ENCODE measurements at regions not wholly inside any gene's neighbourhood (a gene's known extent, or its start where the extent isn't known, plus 50 kb on each side); places are given as distances from the start of the nearest gene placed in this dataset.

GRCh38 chr3:124297062-124297980 lies 305.4 kb upstream of the ROPN1 start:
- peak overlapping the region; percentile 80; the same call in 1 of the 2 replicates for H3K9ac ChIP-seq
- H3K4me1 ChIP-seq = peaks cover 86% of the 10 kb centered on the region
- TF ChIP-seq Cebpa-rat (IDR thresholded peaks at IDR 0.05) = no peak
- H4K20me1 ChIP-seq = no peaks in the 10 kb centered on the region
- no peaks in the 10 kb centered on the region for H3K27me3 ChIP-seq
- H3K4me2 ChIP-seq = peak overlapping the region; percentile 95
- H3K9me3 ChIP-seq = no peaks in the 10 kb centered on the region
- H3K36me3 ChIP-seq = no peaks in the 10 kb centered on the region
- peak overlapping the region; percentile 96 for H3K27ac ChIP-seq
- no peak overlapping the region for H3K4me3 ChIP-seq

GRCh38 chr3:124298301-124298700 lies 306.4 kb upstream of the ROPN1 start:
- Histone ChIP-seq H3K4me1 (peaks cover 86% of the 10 kb centered on the region), H3K36me3 (no peaks in the 10 kb centered on the region; the same call in 1 of the 2 replicates), H3K4me2 (peak overlapping the region; percentile 95), H3K9ac (peak overlapping the region; percentile 80), H3K4me3 (peak overlapping the region; percentile 54), H4K20me1 (no peaks in the 10 kb centered on the region), H3K27me3 (no peaks in the 10 kb centered on the region), H3K9me3 (peaks cover 5% of the 10 kb centered on the region; the same call in 1 of the 2 replicates), H3K27ac (peak overlapping the region; percentile 96)
- TF ChIP-seq Cebpa-rat (IDR thresholded peaks at IDR 0.05) = no peak

GRCh38 chr3:124298951-124299350 lies 307.0 kb upstream of the ROPN1 start:
- Histone ChIP-seq H3K9ac (peak overlapping the region; percentile 80), H3K4me1 (peaks cover 80% of the 10 kb centered on the region), H4K20me1 (no peaks in the 10 kb centered on the region), H3K27me3 (no peaks in the 10 kb centered on the region), H3K9me3 (peaks cover 5% of the 10 kb centered on the region; the same call in 1 of the 2 replicates), H3K27ac (peak overlapping the region; percentile 96), H3K4me3 (peak overlapping the region; percentile 54), H3K4me2 (peak overlapping the region; percentile 95), H3K36me3 (no peaks in the 10 kb centered on the region; the same call in 1 of the 2 replicates)
- no peak for TF ChIP-seq Cebpa-rat (IDR thresholded peaks at IDR 0.05)

- H4K20me1 ChIP-seq = no peaks in the 10 kb centered on the region
- no peaks in the 10 kb centered on the region for H3K27me3 ChIP-seq
- no peaks in the 10 kb centered on the region; the same call in 1 of the 2 replicates for H3K36me3 ChIP-seq
- H3K9ac ChIP-seq = peak overlapping the region; percentile 53
- peaks cover 79% of the 10 kb centered on the region for H3K4me1 ChIP-seq
- peaks cover 8% of the 10 kb centered on the region for H3K9me3 ChIP-seq
- H3K4me2 ChIP-seq = peak overlapping the region; percentile 95
- peak overlapping the region; percentile 96 for H3K27ac ChIP-seq
- peak overlapping the region; percentile 40; the same call in 1 of the 2 replicates for H3K4me3 ChIP-seq
- TF ChIP-seq Cebpa-rat (IDR thresholded peaks at IDR 0.05) = no peak
Observed at GRCh38 chr3:124299831-124300230, 307.9 kb upstream of the ROPN1 start.

GRCh38 chr3:124300416-124300815 lies 308.5 kb upstream of the ROPN1 start:
- Histone ChIP-seq H3K27me3 (no peaks in the 10 kb centered on the region), H3K4me2 (peak overlapping the region; percentile 95), H3K4me1 (peaks cover 77% of the 10 kb centered on the region), H3K27ac (peak overlapping the region; percentile 96), H3K9ac (peak overlapping the region; percentile 53), H3K36me3 (peaks cover 5% of the 10 kb centered on the region; the same call in 1 of the 2 replicates), H4K20me1 (no peaks in the 10 kb centered on the region), H3K4me3 (no peak overlapping the region), H3K9me3 (peaks cover 14% of the 10 kb centered on the region)
- no peak for TF ChIP-seq Cebpa-rat (IDR thresholded peaks at IDR 0.05)

GRCh38 chr3:124303305-124303910 lies 311.5 kb upstream of the ROPN1 start:
- no peaks in the 10 kb centered on the region for H4K20me1 ChIP-seq
- peaks cover 10% of the 10 kb centered on the region; the same call in 1 of the 2 replicates for H3K36me3 ChIP-seq
- H3K4me3 ChIP-seq = no peak overlapping the region
- H3K4me2 ChIP-seq = no peak overlapping the region
- peaks cover 47% of the 10 kb centered on the region for H3K4me1 ChIP-seq
- no peak for TF ChIP-seq Cebpa-rat (IDR thresholded peaks at IDR 0.05)
- no peaks in the 10 kb centered on the region for H3K27me3 ChIP-seq
- no peak overlapping the region for H3K9ac ChIP-seq
- peaks cover 32% of the 10 kb centered on the region for H3K9me3 ChIP-seq
- no peak overlapping the region for H3K27ac ChIP-seq

- H3K4me3 ChIP-seq = no peak overlapping the region
- no peak overlapping the region for H3K9ac ChIP-seq
- H3K36me3 ChIP-seq = peaks cover 10% of the 10 kb centered on the region; the same call in 1 of the 2 replicates
- peaks cover 32% of the 10 kb centered on the region for H3K9me3 ChIP-seq
- H3K4me1 ChIP-seq = peaks cover 17% of the 10 kb centered on the region
- no peak overlapping the region for H3K4me2 ChIP-seq
- no peaks in the 10 kb centered on the region for H3K27me3 ChIP-seq
- TF ChIP-seq Cebpa-rat (IDR thresholded peaks at IDR 0.05) = no peak
- no peaks in the 10 kb centered on the region for H4K20me1 ChIP-seq
- no peak overlapping the region for H3K27ac ChIP-seq
Observed at GRCh38 chr3:124306665-124307064, 314.7 kb upstream of the ROPN1 start.

- Histone ChIP-seq H3K4me1 (peaks cover 39% of the 10 kb centered on the region), H4K20me1 (no peaks in the 10 kb centered on the region), H3K27me3 (no peaks in the 10 kb centered on the region), H3K4me3 (no peak overlapping the region), H3K36me3 (0 out of 2 replicates have a peak, but pooled peaks cover 5% of the 10 kb centered on the region), H3K4me2 (no peak overlapping the region), H3K9me3 (no peaks in the 10 kb centered on the region; the same call in 1 of the 2 replicates), H3K27ac (no peak overlapping the region), H3K9ac (no peak overlapping the region)
- no peak for TF ChIP-seq Cebpa-rat (IDR thresholded peaks at IDR 0.05)
Observed at GRCh38 chr3:124313621-124314020, 321.7 kb upstream of the ROPN1 start.

GRCh38 chr3:124315215-124316033 lies 323.5 kb upstream of the ROPN1 start:
- no peaks in the 10 kb centered on the region for H3K27me3 ChIP-seq
- no peak overlapping the region for H3K4me3 ChIP-seq
- no peaks in the 10 kb centered on the region for H4K20me1 ChIP-seq
- no peaks in the 10 kb centered on the region; the same call in 1 of the 2 replicates for H3K9me3 ChIP-seq
- H3K9ac ChIP-seq = no peak overlapping the region
- no peak for TF ChIP-seq Cebpa-rat (IDR thresholded peaks at IDR 0.05)
- H3K27ac ChIP-seq = peak overlapping the region; percentile 23; the same call in 1 of the 2 replicates
- peak overlapping the region; percentile 47 for H3K4me2 ChIP-seq
- H3K4me1 ChIP-seq = peaks cover 45% of the 10 kb centered on the region
- H3K36me3 ChIP-seq = 0 out of 2 replicates have a peak, but pooled peaks cover 5% of the 10 kb centered on the region

Measured in BLaER1 (cell line).